HEK293 (cell line): ENCODE measurements at regions not wholly inside any gene's neighbourhood (a gene's known extent, or its start where the extent isn't known, plus 50 kb on each side); places are given as distances from the start of the nearest gene placed in this dataset.

Experiments used
- CTCF ChIA-PET: fragments of 350-600 bp; formaldehyde crosslinking; extraction: SDS; loops from one replicate; lab custom pipeline; 2021; ENCODE audit warnings: antibody characterized with exemption; lab: Yijun Ruan, JAX
- POLR2A ChIA-PET: fragments of 300-600 bp; formaldehyde crosslinking; extraction: SDS; loops from one replicate; lab custom pipeline; 2020; ENCODE audit warnings: antibody characterized with exemption, inconsistent platforms; lab: Yijun Ruan, JAX
- H3K27ac ChIP-seq: fragments of 200-500 bp; sonication (Bioruptor generic); 2 replicates; pipeline ENCODE4 v1.5.1; 2014; ENCODE audit warnings: low read depth, low read length, control low read depth, inconsistent platforms; ENCODE audit errors: extremely low read depth
- H3K36me3 ChIP-seq, 2 experiments: fragments of 200-500 bp in 1 of 2; sonication (Bioruptor generic) in 1 of 2; 1 replicate in 1 of 2; 2 replicates in 1 of 2; pipeline ENCODE4 v1.5.1; 2014 to 2017; ENCODE audit warnings: inconsistent platforms in 2 of 2, low read length in 2 of 2; ENCODE audit not compliant: control insufficient read depth in 2 of 2, insufficient read depth in 1 of 2
- H3K4me1 ChIP-seq: fragments of 200-500 bp; sonication (Bioruptor generic); 2 replicates; pipeline ENCODE4 v1.5.1; 2014; ENCODE audit warnings: mild to moderate bottlenecking, low read length, inconsistent platforms; ENCODE audit not compliant: control insufficient read depth, insufficient read depth
- H3K4me3 ChIP-seq: 2 replicates; pipeline ENCODE4 v1.5.1; 2011; ENCODE audit warnings: low read depth, mild to moderate bottlenecking, control low read depth, low read length, moderate library complexity
- H3K9me3 ChIP-seq: fragments of 200-500 bp; sonication (Bioruptor generic); 2 replicates; pipeline ENCODE4 v1.5.1; 2014; ENCODE audit warnings: low read depth, low read length, inconsistent platforms; ENCODE audit not compliant: control insufficient read depth, insufficient read depth
- GLI4 ChIP-seq: fragments of 450-650 bp; formaldehyde crosslinking; IDR thresholded peaks from 2 replicates; pipeline ENCODE4 v1.5.1; 2016; ENCODE audit warnings: missing biosample characterization, missing genetic modification characterization
- HOXC10 ChIP-seq: sonication (generic); formaldehyde crosslinking; IDR thresholded peaks from 2 replicates; pipeline ENCODE4 v1.8.1; 2023; ENCODE audit warnings: mild to moderate bottlenecking, missing genetic modification reagents
- KLF1 ChIP-seq: fragments of 450-650 bp; formaldehyde crosslinking; IDR thresholded peaks from 2 replicates; pipeline ENCODE4 v1.5.1; 2016; ENCODE audit warnings: missing biosample characterization, missing genetic modification characterization
- YY1 ChIP-seq: fragments of 450-650 bp; formaldehyde crosslinking; IDR thresholded peaks from 2 replicates; pipeline ENCODE4 v1.5.1; 2018; ENCODE audit warnings: missing biosample characterization, missing genetic modification characterization
- ZBTB21 ChIP-seq: fragments of 450-650 bp; formaldehyde crosslinking; IDR thresholded peaks from 2 replicates; pipeline ENCODE4 v1.5.1; 2017; ENCODE audit warnings: missing biosample characterization, missing genetic modification characterization
- ZFP37 ChIP-seq: fragments of 450-650 bp; formaldehyde crosslinking; IDR thresholded peaks from 2 replicates; pipeline ENCODE4 v1.5.1; 2016; ENCODE audit warnings: missing biosample characterization, missing genetic modification characterization
- ZNF174 ChIP-seq: fragments of 450-650 bp; formaldehyde crosslinking; IDR thresholded peaks from 2 replicates; pipeline ENCODE4 v1.5.0; 2017; ENCODE audit warnings: missing biosample characterization, mild to moderate bottlenecking, missing genetic modification characterization
- ZNF248 ChIP-seq: fragments of 450-650 bp; formaldehyde crosslinking; IDR thresholded peaks from 2 replicates; pipeline ENCODE4 v1.5.1; 2017; ENCODE audit warnings: missing biosample characterization, missing genetic modification characterization
- ZNF37A ChIP-seq: fragments of 450-650 bp; IDR thresholded peaks from 2 replicates; pipeline ENCODE4 v1.5.1; 2018; ENCODE audit warnings: missing biosample characterization, missing genetic modification characterization
- ZNF394 ChIP-seq: fragments of 450-650 bp; formaldehyde crosslinking; IDR thresholded peaks from 2 replicates; pipeline ENCODE4 v1.5.1; 2016; ENCODE audit warnings: missing biosample characterization, missing genetic modification characterization, mild to moderate bottlenecking, moderate library complexity, borderline replicate concordance
- ZNF433 ChIP-seq: fragments of 450-650 bp; formaldehyde crosslinking; IDR thresholded peaks from 2 replicates; pipeline ENCODE4 v1.5.1; 2016; ENCODE audit warnings: missing biosample characterization, missing genetic modification characterization, low read depth
- ZNF571 ChIP-seq: fragments of 450-650 bp; formaldehyde crosslinking; IDR thresholded peaks from 2 replicates; pipeline ENCODE4 v1.5.0; 2017; ENCODE audit warnings: missing biosample characterization, missing genetic modification characterization
- ZNF621 ChIP-seq: fragments of 450-650 bp; formaldehyde crosslinking; IDR thresholded peaks from 2 replicates; pipeline ENCODE4 v1.5.1; 2017; ENCODE audit warnings: missing biosample characterization, missing genetic modification characterization
- ZNF623 ChIP-seq: fragments of 450-650 bp; formaldehyde crosslinking; IDR thresholded peaks from 2 replicates; pipeline ENCODE4 v1.5.1; 2016; ENCODE audit warnings: missing biosample characterization, missing genetic modification characterization
- ZNF624 ChIP-seq: fragments of 450-650 bp; formaldehyde crosslinking; IDR thresholded peaks from 2 replicates; pipeline ENCODE4 v1.5.1; 2017; ENCODE audit warnings: missing biosample characterization, missing genetic modification characterization
- ZNF776 ChIP-seq: fragments of 450-650 bp; formaldehyde crosslinking; IDR thresholded peaks from 2 replicates; pipeline ENCODE4 v1.5.0; 2017; ENCODE audit warnings: missing biosample characterization, missing genetic modification characterization, borderline replicate concordance
- ZNF830 ChIP-seq: fragments of 450-650 bp; IDR thresholded peaks from 2 replicates; pipeline ENCODE4 v1.5.0; 2018; ENCODE audit warnings: missing biosample characterization, missing genetic modification characterization, low read depth, mild to moderate bottlenecking, moderate library complexity
- TF ChIP-seq, protein P1 (sequence below): fragments of 450-650 bp; formaldehyde crosslinking; IDR thresholded peaks from 2 replicates; pipeline ENCODE4 v1.5.1; 2016; ENCODE audit warnings: missing biosample characterization, missing genetic modification characterization, low read depth
- TF ChIP-seq, protein P2 (sequence below): fragments of 450-650 bp; formaldehyde crosslinking; IDR thresholded peaks from 2 replicates; pipeline ENCODE4 v1.5.1; 2017; ENCODE audit warnings: missing biosample characterization, missing genetic modification characterization
- TF ChIP-seq, protein P3 (sequence below): fragments of 450-650 bp; formaldehyde crosslinking; optimal IDR thresholded peaks from 2 replicates; pipeline ENCODE3; 2016; ENCODE audit warnings: missing biosample characterization, mild to moderate bottlenecking, missing genetic modification characterization
- TF ChIP-seq, protein P4 (sequence below): fragments of 450-650 bp; formaldehyde crosslinking; IDR thresholded peaks from 2 replicates; pipeline ENCODE4 v1.5.1; 2016; ENCODE audit warnings: missing biosample characterization, missing genetic modification characterization, low read depth

DNA sequence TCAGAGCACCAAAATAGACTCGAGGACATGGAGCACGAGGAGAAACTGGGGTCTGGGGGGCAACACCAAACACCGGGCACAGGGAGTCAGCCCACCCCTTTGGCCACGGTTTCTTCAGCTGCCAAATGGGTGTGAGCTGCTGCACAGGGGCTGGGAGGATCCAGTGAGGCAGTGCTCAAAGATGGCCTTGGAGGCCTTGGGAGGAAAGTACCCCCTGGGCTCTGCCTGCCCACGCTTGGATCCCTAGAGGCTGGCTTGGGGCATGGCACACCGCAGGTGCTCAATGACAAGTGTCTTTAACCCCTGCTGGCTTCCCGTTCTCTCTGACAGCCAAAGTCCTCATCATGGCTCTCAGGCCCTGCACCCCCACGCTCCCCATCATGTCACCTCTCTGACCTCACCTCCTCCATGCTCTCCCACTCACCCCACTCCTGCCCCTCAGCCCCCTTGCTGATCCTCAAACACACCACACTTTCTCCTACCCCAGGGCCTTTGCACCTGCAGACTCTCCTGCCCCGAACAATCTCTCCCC, 190.3 kb downstream of the ANKRD60 start:
- H3K4me3 ChIP-seq, result no peak overlapping the region
- CTCF ChIA-PET, result interaction anchor here (0.6 kb wide), 1 partner anchor 1092 kb away, joined by 3 read pairs; no protein-coding TSS in a partner anchor
- no peaks in the 10 kb centered on the region for H3K9me3 ChIP-seq
- no peak for TF ChIP-seq ZNF571 (tag by site-specific recombination)
- peak; percentile 85 for TF ChIP-seq ZNF623 (tag by site-specific recombination)
- TF ChIP-seq, protein P1, sequence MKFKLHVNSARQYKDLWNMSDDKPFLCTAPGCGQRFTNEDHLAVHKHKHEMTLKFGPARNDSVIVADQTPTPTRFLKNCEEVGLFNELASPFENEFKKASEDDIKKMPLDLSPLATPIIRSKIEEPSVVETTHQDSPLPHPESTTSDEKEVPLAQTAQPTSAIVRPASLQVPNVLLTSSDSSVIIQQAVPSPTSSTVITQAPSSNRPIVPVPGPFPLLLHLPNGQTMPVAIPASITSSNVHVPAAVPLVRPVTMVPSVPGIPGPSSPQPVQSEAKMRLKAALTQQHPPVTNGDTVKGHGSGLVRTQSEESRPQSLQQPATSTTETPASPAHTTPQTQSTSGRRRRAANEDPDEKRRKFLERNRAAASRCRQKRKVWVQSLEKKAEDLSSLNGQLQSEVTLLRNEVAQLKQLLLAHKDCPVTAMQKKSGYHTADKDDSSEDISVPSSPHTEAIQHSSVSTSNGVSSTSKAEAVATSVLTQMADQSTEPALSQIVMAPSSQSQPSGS (tag by site-specific recombination), result no peak
- no peak for TF ChIP-seq ZNF830 (tag by site-specific recombination)
- no peaks in the 10 kb centered on the region for H3K4me1 ChIP-seq
- no peaks in the 10 kb centered on the region for H3K36me3 ChIP-seq
- H3K27ac ChIP-seq, result no peak overlapping the region
- POLR2A ChIA-PET, result no interaction called here

DNA sequence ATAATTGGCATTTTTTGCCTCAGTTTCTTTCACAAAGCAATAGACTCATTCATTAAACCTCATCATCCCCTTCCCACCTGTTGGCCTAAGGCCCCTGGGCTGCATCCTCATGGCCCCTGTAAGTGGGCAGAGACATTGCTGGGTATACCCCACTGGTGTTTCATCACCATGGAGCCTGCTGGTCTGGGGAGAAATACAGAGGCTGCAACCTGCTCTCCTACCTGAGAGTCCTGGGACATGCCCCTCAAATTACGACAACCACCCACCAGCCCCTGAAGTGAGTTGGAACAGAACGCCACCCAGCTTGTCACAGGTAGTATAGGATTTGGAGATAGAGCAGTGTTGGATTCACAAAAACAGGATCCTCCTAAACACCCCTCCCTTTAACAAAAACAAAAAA, 190.8 kb downstream of the ANKRD60 start:
- CTCF ChIA-PET, result no interaction called here
- Histone ChIP-seq H3K36me3 (no peaks in the 10 kb centered on the region), H3K4me1 (no peaks in the 10 kb centered on the region), H3K9me3 (no peaks in the 10 kb centered on the region), H3K4me3 (no peak overlapping the region), H3K27ac (no peak overlapping the region)
- TF ChIP-seq ZNF433 (tag by site-specific recombination) (no peak), ZNF37A (tag by site-specific recombination) (no peak), ZNF174 (no peak), YY1 (tag by site-specific recombination) (no peak), HOXC10 (CRISPR knock-in tag) (no peak), ZNF394 (tag by site-specific recombination) (no peak), ZNF624 (tag by site-specific recombination) (no peak), ZNF621 (no peak), ZNF248 (no peak)
- TF ChIP-seq, protein P2, sequence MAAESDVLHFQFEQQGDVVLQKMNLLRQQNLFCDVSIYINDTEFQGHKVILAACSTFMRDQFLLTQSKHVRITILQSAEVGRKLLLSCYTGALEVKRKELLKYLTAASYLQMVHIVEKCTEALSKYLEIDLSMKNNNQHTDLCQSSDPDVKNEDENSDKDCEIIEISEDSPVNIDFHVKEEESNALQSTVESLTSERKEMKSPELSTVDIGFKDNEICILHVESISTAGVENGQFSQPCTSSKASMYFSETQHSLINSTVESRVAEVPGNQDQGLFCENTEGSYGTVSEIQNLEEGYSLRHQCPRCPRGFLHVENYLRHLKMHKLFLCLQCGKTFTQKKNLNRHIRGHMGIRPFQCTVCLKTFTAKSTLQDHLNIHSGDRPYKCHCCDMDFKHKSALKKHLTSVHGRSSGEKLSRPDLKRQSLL (tag by site-specific recombination), result no peak
- POLR2A ChIA-PET, result no interaction called here

DNA sequence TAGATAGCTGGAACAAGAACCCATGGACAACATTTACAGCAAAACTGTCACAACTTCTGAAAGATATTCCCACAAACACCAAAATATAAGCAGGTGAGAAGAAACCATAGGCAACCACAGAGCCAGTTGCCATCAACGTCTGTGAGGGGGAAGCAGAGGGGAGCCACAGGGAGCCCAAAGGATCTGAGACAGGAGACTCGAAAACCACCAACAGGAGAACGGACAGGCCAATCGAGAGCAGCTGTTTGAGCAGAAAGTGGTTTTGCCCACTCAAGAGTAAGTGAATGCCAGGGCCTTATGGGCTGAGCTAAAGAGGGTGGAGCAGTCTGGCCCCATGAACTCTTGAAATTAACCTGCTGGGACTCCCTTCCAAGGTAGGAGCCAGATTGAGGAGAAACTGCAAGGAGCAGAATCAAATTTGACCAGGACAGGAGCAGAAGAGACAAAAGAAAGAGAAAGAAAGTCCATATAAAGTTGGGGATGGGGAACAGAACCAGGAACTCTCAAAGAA, 195.4 kb downstream of the ANKRD60 start:
- ChIA-PET POLR2A (no interaction called here), CTCF (no interaction called here)
- Histone ChIP-seq H3K4me1 (no peaks in the 10 kb centered on the region), H3K36me3 (no peaks in the 10 kb centered on the region), H3K9me3 (no peaks in the 10 kb centered on the region), H3K4me3 (no peak overlapping the region), H3K27ac (no peak overlapping the region)
- no peak for TF ChIP-seq ZFP37 (tag by site-specific recombination)
- no peak for TF ChIP-seq KLF1 (tag by site-specific recombination)
- TF ChIP-seq GLI4, result no peak
- no peak for TF ChIP-seq ZNF776 (tag by site-specific recombination)
- TF ChIP-seq, protein P3, sequence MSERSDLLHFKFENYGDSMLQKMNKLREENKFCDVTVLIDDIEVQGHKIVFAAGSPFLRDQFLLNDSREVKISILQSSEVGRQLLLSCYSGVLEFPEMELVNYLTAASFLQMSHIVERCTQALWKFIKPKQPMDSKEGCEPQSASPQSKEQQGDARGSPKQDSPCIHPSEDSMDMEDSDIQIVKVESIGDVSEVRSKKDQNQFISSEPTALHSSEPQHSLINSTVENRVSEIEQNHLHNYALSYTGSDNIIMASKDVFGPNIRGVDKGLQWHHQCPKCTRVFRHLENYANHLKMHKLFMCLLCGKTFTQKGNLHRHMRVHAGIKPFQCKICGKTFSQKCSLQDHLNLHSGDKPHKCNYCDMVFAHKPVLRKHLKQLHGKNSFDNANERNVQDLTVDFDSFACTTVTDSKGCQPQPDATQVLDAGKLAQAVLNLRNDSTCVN (tag by site-specific recombination), result no peak
- TF ChIP-seq, protein P4, sequence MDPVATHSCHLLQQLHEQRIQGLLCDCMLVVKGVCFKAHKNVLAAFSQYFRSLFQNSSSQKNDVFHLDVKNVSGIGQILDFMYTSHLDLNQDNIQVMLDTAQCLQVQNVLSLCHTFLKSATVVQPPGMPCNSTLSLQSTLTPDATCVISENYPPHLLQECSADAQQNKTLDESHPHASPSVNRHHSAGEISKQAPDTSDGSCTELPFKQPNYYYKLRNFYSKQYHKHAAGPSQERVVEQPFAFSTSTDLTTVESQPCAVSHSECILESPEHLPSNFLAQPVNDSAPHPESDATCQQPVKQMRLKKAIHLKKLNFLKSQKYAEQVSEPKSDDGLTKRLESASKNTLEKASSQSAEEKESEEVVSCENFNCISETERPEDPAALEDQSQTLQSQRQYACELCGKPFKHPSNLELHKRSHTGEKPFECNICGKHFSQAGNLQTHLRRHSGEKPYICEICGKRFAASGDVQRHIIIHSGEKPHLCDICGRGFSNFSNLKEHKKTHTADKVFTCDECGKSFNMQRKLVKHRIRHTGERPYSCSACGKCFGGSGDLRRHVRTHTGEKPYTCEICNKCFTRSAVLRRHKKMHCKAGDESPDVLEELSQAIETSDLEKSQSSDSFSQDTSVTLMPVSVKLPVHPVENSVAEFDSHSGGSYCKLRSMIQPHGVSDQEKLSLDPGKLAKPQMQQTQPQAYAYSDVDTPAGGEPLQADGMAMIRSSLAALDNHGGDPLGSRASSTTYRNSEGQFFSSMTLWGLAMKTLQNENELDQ (tag by site-specific recombination), result no peak
- TF ChIP-seq, protein P2 (tag by site-specific recombination), result no peak
- no peak for TF ChIP-seq ZBTB21
